ENCODE measurements at regions not wholly inside any gene's neighbourhood (a gene's known extent, or its start where the extent isn't known, plus 50 kb on each side); places are given as distances from the start of the nearest gene placed in this dataset.
"Not testable (repeated sequence)": the region's sequence is repeated elsewhere in the genome, so short reads cannot be mapped to it uniquely, and the experiment has no call there.

- TF ChIP-seq POLR2AphosphoS5 (IDR thresholded peaks at IDR 0.05; ENCODE audit: low read depth, low read length) (no peak), POLR2A (IDR thresholded peaks at IDR 0.05; ENCODE audit: low read depth, low read length) (no peak), TAF1 (IDR thresholded peaks at IDR 0.05; ENCODE audit: borderline replicate concordance, low read depth, low read length) (no peak)
- DNase-seq (ENCODE audit: insufficient read length) (no peak), FAIRE-seq (no peak)
These were observed 984.6 kb upstream of the SEMA6A start for GRCh38 chr5:117559005-117559844.

GRCh38 chr5:117551236-117551635 is 976.6 kb upstream of the SEMA6A start:
- no peak for DNase-seq (ENCODE audit: insufficient read length)
- no peak for FAIRE-seq
- no peak for TF ChIP-seq POLR2AphosphoS5 (IDR thresholded peaks at IDR 0.05; ENCODE audit: low read depth, low read length)
- no peak for TF ChIP-seq TAF1 (IDR thresholded peaks at IDR 0.05; ENCODE audit: borderline replicate concordance, low read depth, low read length)
- no peak for TF ChIP-seq POLR2A (IDR thresholded peaks at IDR 0.05; ENCODE audit: low read depth, low read length)

- TF ChIP-seq POLR2A (IDR thresholded peaks at IDR 0.05; ENCODE audit: low read depth, low read length) (no peak), POLR2AphosphoS5 (IDR thresholded peaks at IDR 0.05; ENCODE audit: low read depth, low read length) (no peak), TAF1 (IDR thresholded peaks at IDR 0.05; ENCODE audit: borderline replicate concordance, low read depth, low read length) (no peak)
- FAIRE-seq (no peak), DNase-seq (ENCODE audit: insufficient read length) (no peak)
These were observed 972.6 kb upstream of the SEMA6A start for GRCh38 chr5:117547192-117547591.

GRCh38 chr5:117539692-117540091 is 965.1 kb upstream of the SEMA6A start:
- no peak for FAIRE-seq
- DNase-seq (ENCODE audit: insufficient read length) = no peak
- TF ChIP-seq TAF1 (IDR thresholded peaks at IDR 0.05; ENCODE audit: borderline replicate concordance, low read depth, low read length) (no peak), POLR2A (IDR thresholded peaks at IDR 0.05; ENCODE audit: low read depth, low read length) (no peak), POLR2AphosphoS5 (IDR thresholded peaks at IDR 0.05; ENCODE audit: low read depth, low read length) (no peak)

GRCh38 chr5:117533792-117534191 is 959.2 kb upstream of the SEMA6A start:
- TF ChIP-seq POLR2AphosphoS5 (IDR thresholded peaks at IDR 0.05; ENCODE audit: low read depth, low read length) (no peak), POLR2A (IDR thresholded peaks at IDR 0.05; ENCODE audit: low read depth, low read length) (no peak), TAF1 (IDR thresholded peaks at IDR 0.05; ENCODE audit: borderline replicate concordance, low read depth, low read length) (no peak)
- FAIRE-seq = no peak
- no peak for DNase-seq (ENCODE audit: insufficient read length)

- not testable (repeated sequence) for DNase-seq (ENCODE audit: insufficient read length); FAIRE-seq
These were observed 958.5 kb upstream of the SEMA6A start for GRCh38 chr5:117533051-117533670.

GRCh38 chr5:117519957-117520500 is 945.4 kb upstream of the SEMA6A start:
- TF ChIP-seq POLR2AphosphoS5 (IDR thresholded peaks at IDR 0.05; ENCODE audit: low read depth, low read length) = no peak
- DNase-seq (ENCODE audit: insufficient read length) (no peak), FAIRE-seq (no peak)

GRCh38 chr5:117504305-117504704 is 929.7 kb upstream of the SEMA6A start:
- TF ChIP-seq TAF1 (IDR thresholded peaks at IDR 0.05; ENCODE audit: borderline replicate concordance, low read depth, low read length) (no peak), POLR2A (IDR thresholded peaks at IDR 0.05; ENCODE audit: low read depth, low read length) (no peak), POLR2AphosphoS5 (IDR thresholded peaks at IDR 0.05; ENCODE audit: low read depth, low read length) (no peak)
- FAIRE-seq (no peak), DNase-seq (ENCODE audit: insufficient read length) (no peak)

GRCh38 chr5:117497601-117498000 is 923.0 kb upstream of the SEMA6A start:
- FAIRE-seq (no peak), DNase-seq (ENCODE audit: insufficient read length) (no peak)
- TF ChIP-seq POLR2A (IDR thresholded peaks at IDR 0.05; ENCODE audit: low read depth, low read length) (no peak), TAF1 (IDR thresholded peaks at IDR 0.05; ENCODE audit: borderline replicate concordance, low read depth, low read length) (no peak), POLR2AphosphoS5 (IDR thresholded peaks at IDR 0.05; ENCODE audit: low read depth, low read length) (no peak)

- FAIRE-seq = no peak
- no peak for DNase-seq (ENCODE audit: insufficient read length)
- TF ChIP-seq TAF1 (IDR thresholded peaks at IDR 0.05; ENCODE audit: borderline replicate concordance, low read depth, low read length) (no peak), POLR2A (IDR thresholded peaks at IDR 0.05; ENCODE audit: low read depth, low read length) (no peak), POLR2AphosphoS5 (IDR thresholded peaks at IDR 0.05; ENCODE audit: low read depth, low read length) (no peak)
These were observed 922.2 kb upstream of the SEMA6A start for GRCh38 chr5:117496801-117497200.

GRCh38 chr5:117494188-117494587 is 919.6 kb upstream of the SEMA6A start:
- DNase-seq (ENCODE audit: insufficient read length) = no peak
- no peak for FAIRE-seq

GRCh38 chr5:117488976-117489500 is 914.4 kb upstream of the SEMA6A start:
- DNase-seq (ENCODE audit: insufficient read length) = no peak
- no peak for FAIRE-seq
- TF ChIP-seq TAF1 (IDR thresholded peaks at IDR 0.05; ENCODE audit: borderline replicate concordance, low read depth, low read length) (no peak), POLR2AphosphoS5 (IDR thresholded peaks at IDR 0.05; ENCODE audit: low read depth, low read length) (no peak), POLR2A (IDR thresholded peaks at IDR 0.05; ENCODE audit: low read depth, low read length) (no peak)

More at GRCh38 chr5:117494188-117494587, 919.6 kb upstream of the SEMA6A start:
- TF ChIP-seq TAF1 (IDR thresholded peaks at IDR 0.05; ENCODE audit: borderline replicate concordance, low read depth, low read length) = no peak
- no peak for TF ChIP-seq POLR2AphosphoS5 (IDR thresholded peaks at IDR 0.05; ENCODE audit: low read depth, low read length)
- no peak for TF ChIP-seq POLR2A (IDR thresholded peaks at IDR 0.05; ENCODE audit: low read depth, low read length)

Data from GM12892 (cell line).